ENCODE measurements at regions not wholly inside any gene's neighbourhood (a gene's known extent, or its start where the extent isn't known, plus 50 kb on each side); places are given as distances from the start of the nearest gene placed in this dataset.

DNA sequence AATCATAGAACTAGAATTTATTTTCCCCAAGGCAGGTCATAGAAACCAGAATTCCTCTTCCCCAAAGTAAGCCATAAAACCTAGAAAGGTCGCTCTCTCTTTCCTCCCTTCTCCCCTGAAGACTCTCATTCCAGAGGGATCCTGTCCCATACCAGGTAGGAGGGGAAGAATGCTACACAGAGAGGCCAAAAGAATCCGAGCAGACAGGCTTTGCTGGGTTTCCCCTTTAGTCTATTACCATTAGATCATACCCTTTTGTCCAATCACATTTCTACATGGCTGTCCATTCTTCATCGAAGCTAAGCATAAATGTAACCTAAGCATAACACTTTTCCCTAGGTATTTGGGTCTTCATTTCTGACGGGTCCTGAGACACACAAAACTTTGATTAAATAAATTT is 204.5 kb downstream of the SPTSSA start:
- DNase-seq = no peak
- in situ Hi-C loops (cut with MboI; ENCODE audit: low pct_unique_long_range_greater_than_20kb, low sequenced_read_pairs) = no loop called here

DNA sequence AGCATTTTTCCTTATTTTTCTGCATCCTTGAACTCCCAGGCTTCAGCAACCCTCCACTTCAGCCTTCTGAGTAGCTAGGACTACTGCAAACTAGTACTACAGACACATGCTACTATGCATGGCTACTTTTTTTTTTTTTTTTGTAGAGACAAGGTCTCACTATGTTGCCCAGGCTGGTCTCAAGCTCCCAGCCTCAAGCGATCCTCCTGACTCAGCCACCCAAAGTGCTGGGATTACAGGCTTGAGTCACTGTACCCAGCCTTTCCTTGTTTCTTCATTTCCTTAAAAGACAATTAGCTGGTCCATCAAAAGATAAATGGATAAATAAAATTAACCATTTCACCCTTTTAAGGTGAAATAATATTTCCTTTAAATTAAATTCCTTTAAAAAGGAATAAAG is 205.8 kb downstream of the SPTSSA start:
- in situ Hi-C loops (cut with MboI; ENCODE audit: low pct_unique_long_range_greater_than_20kb, low sequenced_read_pairs) = no loop called here
- DNase-seq = no peak

DNA sequence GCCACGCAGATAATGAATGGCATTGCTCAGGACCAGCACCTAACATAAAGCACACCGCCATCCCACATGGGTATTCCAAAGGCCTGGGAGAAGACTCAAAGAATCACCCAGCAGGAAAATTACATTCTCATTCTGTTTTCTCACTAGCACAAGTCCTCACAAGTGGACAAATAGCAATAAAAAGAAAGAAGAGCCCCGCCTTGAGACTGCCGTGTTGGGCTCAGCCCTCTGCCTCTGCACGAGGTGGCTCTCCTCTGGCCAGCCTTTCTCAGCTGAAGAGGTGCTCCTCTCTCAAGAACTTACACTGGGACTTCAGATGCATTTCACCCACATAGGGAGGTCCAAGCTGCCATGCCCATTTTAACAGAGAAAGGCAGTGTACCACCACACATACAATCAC is 207.5 kb downstream of the SPTSSA start:
- in situ Hi-C loops (cut with MboI; ENCODE audit: low pct_unique_long_range_greater_than_20kb, low sequenced_read_pairs) = no loop called here
- no peak for DNase-seq

DNA sequence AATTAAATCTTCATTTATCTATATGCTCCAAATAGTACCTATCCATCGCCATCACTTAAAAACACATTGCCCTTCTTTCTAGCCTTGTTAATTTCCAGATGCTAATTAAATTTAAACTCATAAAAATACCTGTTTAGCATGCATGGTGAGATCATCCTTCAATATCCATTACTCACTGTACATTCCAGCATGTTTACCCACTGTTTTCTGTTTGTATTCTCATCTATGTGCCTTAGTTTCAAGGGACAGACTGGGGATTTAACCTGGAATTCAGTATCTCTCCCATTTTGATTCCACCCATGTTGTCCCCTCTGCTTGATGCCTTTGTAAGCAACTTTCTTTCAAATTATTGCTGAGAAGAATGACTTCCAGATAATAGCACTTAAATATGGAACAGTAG is 208.0 kb downstream of the SPTSSA start:
- in situ Hi-C loops (cut with MboI; ENCODE audit: low pct_unique_long_range_greater_than_20kb, low sequenced_read_pairs) = no loop called here
- DNase-seq = no peak

DNA sequence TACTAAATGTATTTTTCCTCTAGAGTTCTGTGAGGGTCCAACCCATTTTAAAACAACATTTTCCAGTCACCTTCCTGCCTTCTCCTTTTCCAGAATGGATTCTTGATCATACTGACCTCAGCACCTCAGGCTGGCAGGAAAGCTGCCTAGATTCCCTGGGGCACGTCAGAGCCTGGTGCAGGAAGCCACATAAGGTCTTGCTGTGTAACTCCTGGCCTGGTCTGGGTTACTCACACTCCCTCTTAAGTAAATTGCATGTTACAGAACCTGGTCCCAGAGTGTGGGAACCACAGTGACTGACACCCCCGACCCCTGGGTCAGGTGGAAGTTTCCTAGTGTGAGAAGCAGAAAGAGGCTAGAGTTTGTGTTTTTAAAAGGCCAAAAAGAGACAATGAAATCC is 209.8 kb downstream of the SPTSSA start:
- in situ Hi-C loops (cut with MboI; ENCODE audit: low pct_unique_long_range_greater_than_20kb, low sequenced_read_pairs) = no loop called here
- no peak for DNase-seq

DNA sequence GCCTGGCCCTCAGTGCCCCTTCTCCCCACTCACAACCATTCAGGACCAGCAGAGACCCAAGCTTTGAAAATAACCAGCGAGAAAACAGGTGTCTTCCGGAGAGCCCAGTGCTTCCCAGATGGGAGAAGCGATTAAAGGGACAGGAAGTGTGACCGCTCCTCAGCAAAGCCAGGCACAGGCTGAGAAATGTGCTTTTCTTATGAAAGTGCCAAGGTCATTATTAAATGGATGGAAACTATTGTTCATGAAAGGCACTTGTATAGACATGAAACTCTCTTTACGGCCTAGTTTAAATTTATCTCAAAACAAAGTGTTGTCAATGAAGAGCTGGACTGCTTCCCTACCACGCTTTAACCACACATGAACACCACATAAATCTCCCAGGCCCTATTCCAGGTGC is 210.4 kb downstream of the SPTSSA start:
- DNase-seq = no peak
- in situ Hi-C loops (cut with MboI; ENCODE audit: low pct_unique_long_range_greater_than_20kb, low sequenced_read_pairs) = no loop called here

DNA sequence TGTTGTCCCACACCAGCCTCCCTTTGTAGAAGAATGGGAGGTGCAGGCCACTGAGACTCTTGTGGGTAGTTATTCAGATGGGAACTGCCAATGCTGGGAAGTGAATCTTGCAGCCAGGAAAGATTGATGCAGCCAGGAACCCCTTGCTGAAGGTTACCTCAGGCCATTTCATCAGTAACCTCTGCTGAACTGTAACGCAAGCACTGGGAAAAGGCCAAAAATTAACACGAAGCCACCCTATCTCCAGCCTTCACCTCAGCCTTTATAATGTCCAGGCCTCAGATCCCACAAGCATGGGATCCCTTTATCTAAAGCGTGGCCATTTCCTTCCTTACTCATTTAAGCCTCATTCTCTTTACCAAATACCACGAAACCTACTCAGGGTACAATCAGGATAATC is 211.1 kb downstream of the SPTSSA start:
- DNase-seq = no peak
- in situ Hi-C loops (cut with MboI; ENCODE audit: low pct_unique_long_range_greater_than_20kb, low sequenced_read_pairs) = no loop called here

DNA sequence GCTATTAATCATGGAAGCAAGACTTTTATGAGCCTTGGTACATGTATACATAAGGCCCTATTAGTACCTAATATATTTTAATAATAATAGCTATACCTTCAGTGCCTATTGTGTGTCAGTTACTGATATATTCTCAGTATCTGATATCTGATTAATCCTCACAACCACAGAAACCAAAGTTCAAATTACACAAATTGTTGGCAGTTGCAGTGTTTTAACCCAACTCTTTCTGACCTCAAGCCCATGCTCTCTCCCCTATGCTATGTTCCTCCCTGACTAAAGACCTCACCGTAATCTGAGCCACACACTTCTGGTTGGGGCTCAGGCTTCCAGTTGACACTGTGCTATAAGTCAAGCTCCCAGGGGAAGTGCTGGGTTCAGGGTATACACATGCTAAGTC is 214.4 kb downstream of the SPTSSA start:
- in situ Hi-C loops (cut with MboI; ENCODE audit: low pct_unique_long_range_greater_than_20kb, low sequenced_read_pairs) = loop anchor here (25.0 kb wide), 1 partner anchor 410 kb away; no protein-coding TSS in a partner anchor
- DNase-seq = no peak

DNA sequence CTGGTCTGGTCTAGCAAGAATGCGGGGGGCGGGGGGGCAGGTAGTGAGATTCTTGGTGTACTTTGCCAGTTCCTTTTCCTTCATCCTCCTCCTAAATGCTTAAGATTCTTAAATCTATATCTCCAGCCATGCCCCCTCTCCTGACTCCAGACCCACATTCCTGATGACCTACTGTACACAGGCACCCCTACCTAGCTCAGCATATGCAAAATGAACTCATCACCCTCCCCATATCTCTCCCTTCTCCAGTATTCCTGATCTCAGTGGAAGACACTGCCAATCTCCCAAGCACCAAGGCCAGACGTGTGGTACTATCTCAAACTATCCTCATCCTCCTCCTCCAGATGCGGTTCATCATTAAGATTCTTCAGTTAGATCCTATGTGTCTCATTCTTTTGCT is 215.8 kb downstream of the SPTSSA start:
- no peak for DNase-seq
- in situ Hi-C loops (cut with MboI; ENCODE audit: low pct_unique_long_range_greater_than_20kb, low sequenced_read_pairs) = loop anchor here (25.0 kb wide), 1 partner anchor 409 kb away; no protein-coding TSS in a partner anchor

DNA sequence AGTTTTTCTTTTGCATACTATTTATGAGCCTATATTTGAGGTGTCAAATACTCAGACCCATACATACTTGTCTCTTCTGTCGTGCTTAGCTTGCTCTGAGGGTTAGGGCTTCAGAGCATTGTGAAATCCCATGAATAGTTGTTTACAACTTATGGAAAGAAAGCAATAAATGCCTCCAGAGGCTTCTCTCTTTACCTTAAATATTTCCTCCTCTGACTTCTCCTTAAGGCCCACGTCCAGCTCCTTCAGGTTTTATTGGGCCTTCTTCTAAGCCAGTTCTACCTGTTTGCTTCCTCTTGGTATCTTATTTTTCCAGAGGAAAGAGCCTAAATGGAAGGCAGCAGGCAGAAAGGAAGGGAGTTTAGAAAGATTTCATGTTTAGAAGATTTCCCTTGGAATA is 218.6 kb downstream of the SPTSSA start:
- in situ Hi-C loops (cut with MboI; ENCODE audit: low pct_unique_long_range_greater_than_20kb, low sequenced_read_pairs) = loop anchor here (25.0 kb wide), 1 partner anchor 406 kb away; no protein-coding TSS in a partner anchor
- no peak for DNase-seq

DNA sequence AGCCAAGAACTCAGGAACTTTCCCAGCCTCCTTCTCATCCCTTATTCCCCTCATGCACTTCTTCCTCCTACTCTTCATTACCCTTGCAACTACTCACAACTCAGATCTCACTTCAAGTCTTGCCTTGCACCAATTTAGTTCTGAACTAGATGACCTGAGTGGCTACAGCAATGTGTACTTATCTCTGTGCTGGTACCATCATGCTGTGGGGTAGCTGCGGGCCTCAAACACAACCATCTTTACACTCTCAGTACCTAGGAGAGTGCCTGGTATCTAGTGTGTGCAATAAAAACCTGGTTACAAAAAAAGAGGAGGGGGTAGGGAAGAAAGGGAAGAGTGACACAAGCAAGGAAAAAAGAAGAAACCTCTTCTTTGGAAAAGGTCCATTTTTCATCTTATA is 219.0 kb downstream of the SPTSSA start:
- in situ Hi-C loops (cut with MboI; ENCODE audit: low pct_unique_long_range_greater_than_20kb, low sequenced_read_pairs) = loop anchor here (25.0 kb wide), 1 partner anchor 406 kb away; no protein-coding TSS in a partner anchor

DNA sequence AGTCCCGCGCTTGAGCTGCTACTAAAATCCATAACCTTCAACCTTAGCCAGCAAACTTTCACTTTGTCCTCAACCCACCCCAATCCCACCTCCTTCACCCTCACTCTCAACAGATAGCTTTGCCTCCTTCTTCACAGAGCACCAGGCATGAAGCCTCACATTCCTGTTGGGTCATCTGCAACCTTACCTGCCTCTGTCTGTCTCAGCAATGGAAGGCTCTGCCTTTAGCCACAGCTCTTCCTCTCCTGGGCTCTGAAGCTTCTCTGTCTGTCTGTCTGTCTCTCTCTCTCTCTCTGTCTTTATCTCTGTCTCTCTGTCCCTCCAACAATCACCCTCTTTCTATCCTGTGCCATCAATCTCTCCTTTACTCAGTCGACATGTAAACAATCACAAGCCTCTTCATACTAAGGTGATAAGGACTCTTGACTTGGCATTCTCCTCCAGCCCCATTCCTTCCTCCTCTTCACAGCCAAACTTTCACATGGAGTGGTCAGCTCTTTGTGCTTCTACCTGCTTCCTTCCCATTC is 220.8 kb downstream of the SPTSSA start:
- in situ Hi-C loops (cut with MboI; ENCODE audit: low pct_unique_long_range_greater_than_20kb, low sequenced_read_pairs) = loop anchor here (25.0 kb wide), 1 partner anchor 404 kb away; no protein-coding TSS in a partner anchor
- DNase-seq = no peak

More for the DNA sequence above, 219.0 kb downstream of the SPTSSA start:
- DNase-seq = no peak

DNA sequence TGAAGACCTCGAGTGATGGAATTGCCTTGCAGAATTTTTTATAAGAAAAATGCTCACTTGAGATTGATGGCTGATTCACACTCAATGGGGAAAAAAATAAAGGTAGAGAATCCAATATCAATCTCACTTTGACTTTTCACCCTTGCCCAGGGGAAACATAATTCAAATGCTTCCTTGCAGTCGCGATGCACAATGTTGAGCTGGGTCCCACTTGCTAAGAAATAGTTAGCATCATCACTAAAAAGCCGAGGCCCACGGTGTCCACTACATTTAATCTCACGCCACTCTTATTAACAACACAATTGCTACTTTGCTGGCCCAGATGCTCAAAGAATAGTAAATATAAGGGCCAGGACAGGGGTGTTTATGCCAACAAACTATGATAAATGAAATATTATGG is 223.4 kb downstream of the SPTSSA start:
- no peak for DNase-seq

DNA sequence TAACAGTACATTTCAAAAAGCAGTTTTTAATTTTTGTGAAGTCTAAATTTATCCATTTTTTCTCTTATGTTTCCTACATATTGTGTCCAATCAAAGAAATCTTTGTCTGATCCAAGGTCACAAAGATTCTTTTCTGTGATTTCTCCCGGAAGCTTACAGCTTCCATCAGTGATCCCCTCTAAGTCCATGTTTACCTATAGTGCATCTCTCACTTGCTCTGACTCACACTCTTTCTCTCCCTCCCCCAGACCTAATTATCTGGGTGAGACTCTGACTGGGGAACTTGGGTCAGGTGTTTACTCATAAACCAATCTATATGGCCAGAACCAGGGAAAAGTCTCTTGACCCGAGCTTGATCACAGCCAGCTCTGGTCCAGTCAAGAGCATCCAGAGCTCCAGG is 224.4 kb downstream of the SPTSSA start:
- DNase-seq = no peak
- in situ Hi-C loops (cut with MboI; ENCODE audit: low pct_unique_long_range_greater_than_20kb, low sequenced_read_pairs) = loop anchor here (25.0 kb wide), 1 partner anchor 400 kb away; no protein-coding TSS in a partner anchor

More for the DNA sequence above, 223.4 kb downstream of the SPTSSA start:
- in situ Hi-C loops (cut with MboI; ENCODE audit: low pct_unique_long_range_greater_than_20kb, low sequenced_read_pairs) = loop anchor here (25.0 kb wide), 1 partner anchor 401 kb away; no protein-coding TSS in a partner anchor

DNA sequence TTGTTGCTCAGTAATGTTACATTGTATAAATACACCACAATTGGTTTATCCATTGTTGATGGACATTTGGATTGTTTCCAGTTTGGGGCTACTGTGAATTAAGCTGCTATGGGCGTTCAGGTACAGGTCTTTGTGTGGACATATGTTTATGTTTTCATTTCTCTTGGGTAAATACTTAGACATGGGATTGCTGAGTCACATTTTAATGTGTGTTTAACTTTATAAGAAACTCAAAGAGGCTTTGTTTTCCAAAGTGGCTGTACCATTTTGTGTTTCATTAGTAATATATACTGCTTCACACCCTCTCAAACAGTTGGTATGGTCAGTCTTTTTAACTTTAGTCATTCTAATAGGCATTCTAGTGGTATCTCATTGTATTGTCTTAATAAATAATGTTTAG is 225.0 kb downstream of the SPTSSA start:
- no peak for DNase-seq
- in situ Hi-C loops (cut with MboI; ENCODE audit: low pct_unique_long_range_greater_than_20kb, low sequenced_read_pairs) = loop anchor here (25.0 kb wide), 1 partner anchor 400 kb away; no protein-coding TSS in a partner anchor

DNA sequence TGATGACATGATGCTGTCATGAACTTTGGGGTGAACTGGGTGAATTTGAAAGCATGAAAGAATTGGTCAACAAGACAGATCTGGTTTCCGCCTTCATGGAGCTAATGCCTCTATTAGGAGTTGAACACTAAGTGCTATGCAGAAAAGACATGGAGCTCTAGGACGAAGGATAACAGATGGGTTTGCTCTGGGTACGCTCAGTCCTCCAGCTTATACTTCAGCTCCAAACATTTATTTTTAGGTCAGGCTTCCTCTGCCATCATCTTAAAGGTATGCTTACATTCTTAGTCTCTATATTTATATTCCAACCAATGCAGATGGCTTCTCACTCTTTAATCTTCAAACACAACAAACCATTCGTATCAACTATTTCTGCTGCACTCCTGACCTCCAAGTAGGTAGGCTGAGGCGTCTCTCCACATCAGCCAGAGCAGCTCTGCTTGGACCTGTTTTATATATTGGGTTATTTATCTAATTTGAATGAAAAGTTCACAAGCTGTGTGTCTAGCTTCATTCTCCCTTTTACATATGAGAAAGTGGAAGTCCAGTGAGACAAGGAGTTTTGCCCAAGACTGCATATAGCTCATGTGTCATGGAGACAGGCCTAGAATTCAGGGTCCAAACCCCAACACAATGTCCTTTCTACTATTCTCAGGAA is 226.3 kb downstream of the SPTSSA start:
- no peak for DNase-seq
- in situ Hi-C loops (cut with MboI; ENCODE audit: low pct_unique_long_range_greater_than_20kb, low sequenced_read_pairs) = loop anchor here (25.0 kb wide), 1 partner anchor 398 kb away; no protein-coding TSS in a partner anchor

DNA sequence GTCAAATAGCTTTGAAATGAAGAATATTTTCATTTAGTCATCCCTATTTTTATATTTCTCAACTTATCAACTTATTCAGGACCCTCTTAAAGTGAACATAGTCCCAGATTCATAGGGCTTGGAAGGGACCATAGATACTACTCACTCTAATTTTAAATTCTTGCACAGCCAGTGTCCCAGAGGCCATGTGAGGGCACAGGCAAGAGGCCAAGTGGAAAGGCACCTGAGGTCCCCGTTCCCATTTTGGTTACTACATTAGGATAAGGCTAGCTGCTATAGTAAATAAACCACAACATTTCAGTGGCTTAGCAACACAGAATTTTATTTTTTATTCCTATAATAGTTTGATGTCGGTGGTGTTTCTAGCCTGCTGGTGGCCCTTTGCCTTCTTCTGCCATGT is 227.8 kb downstream of the SPTSSA start:
- in situ Hi-C loops (cut with MboI; ENCODE audit: low pct_unique_long_range_greater_than_20kb, low sequenced_read_pairs) = loop anchor here (25.0 kb wide), 1 partner anchor 397 kb away; no protein-coding TSS in a partner anchor
- DNase-seq = no peak

DNA sequence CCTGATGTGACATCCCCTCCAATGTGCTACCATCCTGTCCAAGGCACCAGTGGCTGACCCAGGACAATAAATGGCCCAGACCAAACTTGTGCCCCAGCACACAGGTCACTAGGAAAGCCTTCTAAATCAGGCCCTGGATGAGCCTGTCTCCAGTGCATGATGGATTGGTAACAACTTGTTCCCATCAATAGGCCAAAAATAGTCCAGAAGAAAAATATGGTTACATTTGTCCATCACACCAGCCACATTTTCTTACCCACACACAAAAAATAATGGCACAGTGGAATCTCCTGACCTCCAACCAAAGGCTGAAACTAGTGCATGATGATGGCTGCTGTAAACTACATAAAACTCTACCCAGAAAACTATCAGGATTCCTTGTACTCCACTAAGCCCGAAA is 228.4 kb downstream of the SPTSSA start:
- DNase-seq = no peak
- in situ Hi-C loops (cut with MboI; ENCODE audit: low pct_unique_long_range_greater_than_20kb, low sequenced_read_pairs) = loop anchor here (25.0 kb wide), 1 partner anchor 396 kb away; no protein-coding TSS in a partner anchor

DNA sequence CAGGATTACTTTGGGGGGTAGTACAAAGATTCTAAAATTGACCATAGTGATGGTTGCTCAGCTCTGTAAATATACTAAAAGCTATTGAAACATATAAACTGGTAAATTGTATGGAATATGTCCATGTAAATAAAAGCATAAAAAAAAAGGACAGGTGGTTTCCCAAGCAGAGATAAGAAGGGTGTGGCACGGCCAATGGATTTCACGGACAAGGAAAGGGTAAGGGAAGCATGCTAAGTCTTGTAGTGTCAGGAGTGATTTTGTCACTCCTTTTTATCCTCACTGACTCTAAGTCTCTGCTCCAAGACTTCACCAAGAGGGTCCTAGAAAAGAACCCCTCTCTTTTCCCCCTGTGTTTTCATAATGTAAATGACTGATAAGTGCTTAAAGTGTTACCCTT is 229.2 kb downstream of the SPTSSA start:
- in situ Hi-C loops (cut with MboI; ENCODE audit: low pct_unique_long_range_greater_than_20kb, low sequenced_read_pairs) = loop anchor here (25.0 kb wide), 1 partner anchor 395 kb away; no protein-coding TSS in a partner anchor
- no peak for DNase-seq

DNA sequence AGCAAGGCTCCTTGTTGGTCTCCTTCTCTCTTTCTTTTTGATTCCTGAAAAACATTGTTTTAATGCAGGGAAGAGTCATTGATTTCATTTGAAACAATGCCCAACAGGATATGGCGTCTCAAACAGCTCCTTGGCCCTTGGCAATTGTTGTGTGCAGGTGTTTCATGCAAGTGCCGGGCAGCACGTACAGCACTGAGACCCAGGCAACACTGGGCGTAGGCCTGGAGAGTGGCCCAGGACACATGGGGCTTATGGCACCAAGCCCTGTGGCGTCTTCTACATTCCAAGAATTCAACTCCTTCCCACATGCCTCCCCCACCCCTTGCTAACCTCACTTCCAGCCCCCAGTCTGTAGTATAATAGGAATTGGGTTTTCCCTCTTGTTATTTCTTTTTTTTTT is 230.4 kb downstream of the SPTSSA start:
- in situ Hi-C loops (cut with MboI; ENCODE audit: low pct_unique_long_range_greater_than_20kb, low sequenced_read_pairs) = loop anchor here (25.0 kb wide), 1 partner anchor 394 kb away; no protein-coding TSS in a partner anchor
- DNase-seq = no peak

Data from KBM-7 (cell line).